Keratinocyte (primary cell): ENCODE measurements at regions not wholly inside any gene's neighbourhood (a gene's known extent, or its start where the extent isn't known, plus 50 kb on each side); places are given as distances from the start of the nearest gene placed in this dataset.

ENCODE experiments used
- DNase-seq: peaks from one replicate; pipeline ENCODE4 v3.0.0-alpha.2; 2011; ENCODE audit warnings: low read depth, missing footprints, low spot score
- FAIRE-seq: peaks from 2 replicates; lab custom pipeline; 2011; peaks lifted over from hg19 to GRCh38; lab: Jason Lieb, UNC
- H2AFZ ChIP-seq: 2 replicates; pipeline ENCODE4 v1.6.0; 2012; ENCODE audit warnings: low read length, control low read depth, inconsistent platforms; ENCODE audit not compliant: control insufficient read depth
- H3K27ac ChIP-seq: 2 replicates; pipeline ENCODE4 v1.5.1; 2011; ENCODE audit warnings: low read length; ENCODE audit not compliant: control insufficient read depth, insufficient read depth
- H3K27me3 ChIP-seq: 3 replicates; pipeline ENCODE4 v1.6.0; 2011; ENCODE audit warnings: low read length; ENCODE audit not compliant: control insufficient read depth, insufficient read depth; ENCODE audit errors: extremely low read depth
- H3K36me3 ChIP-seq, 2 experiments: 2 replicates in 1 of 2; 3 replicates in 1 of 2; pipeline ENCODE4 v1.5.1; 2011; ENCODE audit warnings: low read length in 2 of 2, mild to moderate bottlenecking in 1 of 2; ENCODE audit not compliant: control insufficient read depth in 2 of 2, insufficient read depth in 2 of 2; ENCODE audit errors: extremely low read depth in 1 of 2
- H3K4me1 ChIP-seq: 3 replicates; pipeline ENCODE4 v1.5.1; 2011; ENCODE audit warnings: low read length; ENCODE audit not compliant: control insufficient read depth, insufficient read depth; ENCODE audit errors: extremely low read depth
- H3K4me2 ChIP-seq: 3 replicates; pipeline ENCODE4 v1.6.0; 2011; ENCODE audit warnings: low read depth, low read length; ENCODE audit not compliant: control insufficient read depth, insufficient read depth; ENCODE audit errors: extremely low read depth
- H3K4me3 ChIP-seq, 3 experiments: fragments of 200-600 bp in 1 of 3; sonication (generic) in 1 of 3; 2 replicates in 2 of 3; 3 replicates in 1 of 3; pipeline ENCODE4 v1.5.1; 2011 to 2016; ENCODE audit warnings: low read length in 3 of 3, mild to moderate bottlenecking in 3 of 3, control low read depth in 2 of 3, inconsistent platforms in 1 of 3, low read depth in 1 of 3, mixed read lengths in 1 of 3, mixed run types in 1 of 3, moderate library complexity in 1 of 3; ENCODE audit not compliant: control insufficient read depth in 2 of 3, insufficient read depth in 2 of 3; ENCODE audit errors: extremely low read depth in 1 of 3
- H3K79me2 ChIP-seq: 2 replicates; pipeline ENCODE4 v1.6.0; 2012; ENCODE audit warnings: low read length; ENCODE audit not compliant: control insufficient read depth, insufficient read depth
- H3K9ac ChIP-seq: 3 replicates; pipeline ENCODE4 v1.6.0; 2011; ENCODE audit warnings: low read length; ENCODE audit not compliant: control insufficient read depth, insufficient read depth; ENCODE audit errors: extremely low read depth
- H3K9me1 ChIP-seq: 3 replicates; pipeline ENCODE4 v1.6.0; 2011; ENCODE audit warnings: low read length; ENCODE audit not compliant: control insufficient read depth, insufficient read depth; ENCODE audit errors: extremely low read depth
- H3K9me3 ChIP-seq: 2 replicates; pipeline ENCODE4 v1.5.1; 2012; ENCODE audit warnings: low read depth, low read length; ENCODE audit not compliant: control insufficient read depth
- H4K20me1 ChIP-seq: 3 replicates; pipeline ENCODE4 v1.6.0; 2011; ENCODE audit warnings: low read length; ENCODE audit not compliant: control insufficient read depth, insufficient read depth; ENCODE audit errors: extremely low read depth
- CTCF ChIP-seq, 3 experiments: IDR thresholded peaks in 1 of 3; conservative IDR thresholded peaks in 1 of 3; optimal IDR thresholded peaks in 1 of 3; 2 replicates in 2 of 3; 3 replicates in 1 of 3; pipeline versions ENCODE3 to v1.5.1; 2011; ENCODE audit warnings: low read length in 3 of 3, mild to moderate bottlenecking in 3 of 3, moderate library complexity in 2 of 3, control low read depth in 1 of 3, inconsistent platforms in 1 of 3; ENCODE audit not compliant: insufficient read depth in 2 of 3; ENCODE audit errors: extremely low read depth in 1 of 3
- EZH2 ChIP-seq: IDR thresholded peaks from one replicate; pipeline ENCODE4 v1.6.1; 2012; ENCODE audit warnings: inconsistent platforms, mild to moderate bottlenecking, low read length, moderate library complexity
- dilution Hi-C: fragments of 300-500 bp; cut with MboI; formaldehyde crosslinking; loops from one replicate; pipeline ENCODE4 v1.7.0; 2020; ENCODE audit warnings: low sequenced_read_pairs; ENCODE audit not compliant: extremely low pct_ligation_motif_present

GRCh38 chr4:60209588-60209987, 990.5 kb upstream of the ADGRL3 start:
- no peak overlapping the region for H3K4me3 ChIP-seq
- no peaks in the 10 kb centered on the region for H3K79me2 ChIP-seq
- TF ChIP-seq CTCF (optimal IDR thresholded peaks at IDR 0.05 in 1 of 3, IDR thresholded peaks at IDR 0.05 in 1 of 3, conservative IDR thresholded peaks at IDR 0.05 in 1 of 3; ENCODE audit: extremely low read depth in 1 of 3, insufficient read depth in 2 of 3, low read length in 3 of 3) (no peak), EZH2 (no peak)
- FAIRE-seq (no peak), DNase-seq (no peak)
- no peaks in the 10 kb centered on the region for H3K4me1 ChIP-seq
- no peaks in the 10 kb centered on the region for H4K20me1 ChIP-seq
- H3K36me3 ChIP-seq = no peaks in the 10 kb centered on the region
- no peak overlapping the region for H2AFZ ChIP-seq
- H3K9ac ChIP-seq = no peak overlapping the region
- no peak overlapping the region for H3K27ac ChIP-seq
- dilution Hi-C loops = no loop called here
- H3K9me3 ChIP-seq = no peaks in the 10 kb centered on the region
- H3K9me1 ChIP-seq = no peaks in the 10 kb centered on the region
- H3K27me3 ChIP-seq = no peaks in the 10 kb centered on the region
- no peak overlapping the region for H3K4me2 ChIP-seq

GRCh38 chr4:60215906-60216305, 984.2 kb upstream of the ADGRL3 start:
- Histone ChIP-seq H3K27ac (no peak overlapping the region), H2AFZ (no peak overlapping the region), H3K9me1 (no peaks in the 10 kb centered on the region), H3K4me2 (no peak overlapping the region), H4K20me1 (no peaks in the 10 kb centered on the region), H3K4me3 (no peak overlapping the region), H3K27me3 (no peaks in the 10 kb centered on the region), H3K9ac (no peak overlapping the region), H3K4me1 (peaks cover 4% of the 10 kb centered on the region), H3K79me2 (no peaks in the 10 kb centered on the region), H3K36me3 (no peaks in the 10 kb centered on the region), H3K9me3 (no peaks in the 10 kb centered on the region)
- no peak for DNase-seq
- dilution Hi-C loops = no loop called here
- TF ChIP-seq EZH2 (no peak), CTCF (optimal IDR thresholded peaks at IDR 0.05 in 1 of 3, IDR thresholded peaks at IDR 0.05 in 1 of 3, conservative IDR thresholded peaks at IDR 0.05 in 1 of 3; ENCODE audit: extremely low read depth in 1 of 3, insufficient read depth in 2 of 3, low read length in 3 of 3) (no peak)
- FAIRE-seq = no peak
